HepG2 (cell line): ENCODE measurements at regions not wholly inside any gene's neighbourhood (a gene's known extent, or its start where the extent isn't known, plus 50 kb on each side); places are given as distances from the start of the nearest gene placed in this dataset.

Source experiments
- CTCF ChIP-seq: sonication (generic); formaldehyde crosslinking; IDR thresholded peaks from 2 replicates; pipeline ENCODE4 v1.5.0; 2020; ENCODE audit warnings: mild to moderate bottlenecking, missing genetic modification reagents, moderate library complexity
- FOXM1 ChIP-seq: sonication (generic); formaldehyde crosslinking; IDR thresholded peaks from 2 replicates; pipeline ENCODE4 v1.5.0; 2020; ENCODE audit warnings: missing genetic modification reagents
- HIVEP1 ChIP-seq: sonication (generic); formaldehyde crosslinking; IDR thresholded peaks from 2 replicates; pipeline ENCODE4 v1.4.0; 2020; ENCODE audit warnings: mild to moderate bottlenecking, missing genetic modification reagents
- IKZF5 ChIP-seq: IDR thresholded peaks from 2 replicates; pipeline ENCODE4 v1.6.1; 2018; ENCODE audit warnings: missing genetic modification reagents, mild to moderate bottlenecking, missing compliant biosample characterization
- KDM1A ChIP-seq: IDR thresholded peaks from 2 replicates; pipeline ENCODE4 v1.6.1; 2016; ENCODE audit warnings: missing compliant biosample characterization
- RFX5 ChIP-seq: IDR thresholded peaks from 2 replicates; pipeline ENCODE4 v1.6.1; 2011; ENCODE audit warnings: low read depth, low read length, improper control_type of control experiment
- USF2 ChIP-seq, 2 experiments: sonication (generic) in 1 of 2; formaldehyde crosslinking in 1 of 2; IDR thresholded peaks; 2 replicates each; pipeline versions ENCODE4 v1.5.1 to v1.6.1; 2011 to 2020; ENCODE audit warnings: borderline replicate concordance in 1 of 2, low read depth in 1 of 2, low read length in 1 of 2, mild to moderate bottlenecking in 1 of 2, missing genetic modification reagents in 1 of 2, moderate library complexity in 1 of 2
- ZNF33A ChIP-seq: sonication (generic); formaldehyde crosslinking; IDR thresholded peaks from 2 replicates; pipeline ENCODE4 v1.5.1; 2020; ENCODE audit warnings: missing genetic modification reagents, mild to moderate bottlenecking, moderate library complexity, borderline replicate concordance
- ZNF691 ChIP-seq: sonication (generic); formaldehyde crosslinking; IDR thresholded peaks from 2 replicates; pipeline ENCODE4 v1.4.0; 2020; ENCODE audit warnings: missing genetic modification reagents, low read depth, mild to moderate bottlenecking, borderline replicate concordance

GRCh38 chr3:80434366-80434765, 666.6 kb upstream of the ROBO1 start:
- TF ChIP-seq CTCF (CRISPR knock-in tag) (no peak), KDM1A (CRISPR knock-in tag) (no peak), RFX5 (no peak), HIVEP1 (CRISPR knock-in tag) (no peak), FOXM1 (CRISPR knock-in tag) (no peak), ZNF33A (CRISPR knock-in tag) (no peak), IKZF5 (no peak), ZNF691 (CRISPR knock-in tag) (no peak), USF2 (IDR thresholded peaks at IDR 0.05; ENCODE audit: low read depth, low read length) (no peak), USF2 (CRISPR knock-in tag; IDR thresholded peaks at IDR 0.05; ENCODE audit: borderline replicate concordance) (no peak)
